Karpas-422 (cell line): ENCODE measurements at regions not wholly inside any gene's neighbourhood (a gene's known extent, or its start where the extent isn't known, plus 50 kb on each side); places are given as distances from the start of the nearest gene placed in this dataset.

Source experiments
- DNase-seq: peaks from one replicate; pipeline ENCODE4 v3.0.0-alpha.2; 2015
- H2AFZ ChIP-seq: fragments of 200-600 bp; sonication (generic); 2 replicates; pipeline ENCODE4 v1.6.1; 2014; ENCODE audit warnings: antibody characterized with exemption, low read length, mixed read lengths
- H3K27ac ChIP-seq: fragments of 200-600 bp; sonication (generic); 2 replicates; pipeline ENCODE4 v1.5.1; 2014; ENCODE audit warnings: mild to moderate bottlenecking, low read length, moderate library complexity
- H3K27me3 ChIP-seq: fragments of 200-600 bp; sonication (generic); 2 replicates; pipeline ENCODE4 v1.6.1; 2014; ENCODE audit warnings: low read length, mixed read lengths
- H3K36me3 ChIP-seq: fragments of 200-600 bp; sonication (generic); 2 replicates; pipeline ENCODE4 v1.6.1; 2014; ENCODE audit warnings: low read length, mixed read lengths; ENCODE audit not compliant: insufficient read depth
- H3K4me1 ChIP-seq: fragments of 200-600 bp; sonication (generic); 2 replicates; pipeline ENCODE4 v1.6.1; 2014; ENCODE audit warnings: mild to moderate bottlenecking, low read length, mixed read lengths
- H3K4me2 ChIP-seq: fragments of 200-600 bp; sonication (generic); 2 replicates; pipeline ENCODE4 v1.6.1; 2014; ENCODE audit warnings: low read length, low read depth, mild to moderate bottlenecking; ENCODE audit not compliant: poor library complexity, severe bottlenecking
- H3K4me3 ChIP-seq: fragments of 200-600 bp; sonication (generic); 2 replicates; pipeline ENCODE4 v1.5.1; 2014; ENCODE audit warnings: mild to moderate bottlenecking, antibody characterized with exemption, low read length, mixed read lengths
- H3K79me2 ChIP-seq: fragments of 200-600 bp; sonication (generic); 2 replicates; pipeline ENCODE4 v1.6.1; 2014; ENCODE audit warnings: mild to moderate bottlenecking, low read length, mixed read lengths
- H3K9ac ChIP-seq: fragments of 200-600 bp; sonication (generic); 2 replicates; pipeline ENCODE4 v1.6.0; 2014; ENCODE audit warnings: low read length
- H3K9me2 ChIP-seq: fragments of 200-600 bp; sonication (generic), shearing (Covaris generic); replicated peaks from 2 replicates; pipeline ENCODE4 v1.6.0; 2014; ENCODE audit warnings: mild to moderate bottlenecking, low read length, moderate library complexity; ENCODE audit not compliant: insufficient read depth
- H3K9me3 ChIP-seq: fragments of 300-700, 200-600 bp; sonication (generic); 2 replicates; pipeline ENCODE4 v1.6.1; 2014; ENCODE audit warnings: low read length, mixed read lengths
- H4K20me1 ChIP-seq: fragments of 200-600 bp; sonication (generic); 2 replicates; pipeline ENCODE4 v1.6.1; 2014; ENCODE audit warnings: mild to moderate bottlenecking, antibody characterized with exemption, low read length, low read depth; ENCODE audit not compliant: insufficient read depth

DNA sequence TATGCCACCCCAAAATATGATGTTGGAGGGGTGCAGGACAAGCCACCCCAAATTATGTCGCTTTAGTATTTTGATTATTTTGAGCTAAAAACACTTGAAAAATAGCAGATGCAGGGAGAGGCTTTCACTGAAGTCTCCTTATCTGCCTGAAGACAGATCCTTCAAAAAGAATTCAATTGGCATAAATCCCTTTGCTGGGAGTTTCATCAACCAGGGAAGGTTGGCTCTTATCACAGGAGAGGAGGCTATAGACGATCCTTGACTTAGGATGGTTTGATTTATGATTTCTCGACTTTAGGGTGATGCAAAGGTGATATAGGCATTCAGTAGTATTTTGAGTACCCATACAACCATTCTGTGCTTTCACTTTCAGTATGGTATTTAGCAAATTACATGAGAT is 97.8 kb upstream of the CAMK1G start:
- no peak overlapping the region for H3K9ac ChIP-seq
- DNase-seq, result no peak
- H3K9me3 ChIP-seq, result no peaks in the 10 kb centered on the region
- no peaks in the 10 kb centered on the region for H3K36me3 ChIP-seq
- no peak overlapping the region for H3K4me2 ChIP-seq
- no peaks in the 10 kb centered on the region for H3K9me2 ChIP-seq
- H3K27ac ChIP-seq, result no peak overlapping the region
- no peak overlapping the region for H2AFZ ChIP-seq
- no peaks in the 10 kb centered on the region for H3K27me3 ChIP-seq
- no peaks in the 10 kb centered on the region for H3K79me2 ChIP-seq
- no peak overlapping the region for H3K4me3 ChIP-seq
- H4K20me1 ChIP-seq, result no peaks in the 10 kb centered on the region
- H3K4me1 ChIP-seq, result no peaks in the 10 kb centered on the region

DNA sequence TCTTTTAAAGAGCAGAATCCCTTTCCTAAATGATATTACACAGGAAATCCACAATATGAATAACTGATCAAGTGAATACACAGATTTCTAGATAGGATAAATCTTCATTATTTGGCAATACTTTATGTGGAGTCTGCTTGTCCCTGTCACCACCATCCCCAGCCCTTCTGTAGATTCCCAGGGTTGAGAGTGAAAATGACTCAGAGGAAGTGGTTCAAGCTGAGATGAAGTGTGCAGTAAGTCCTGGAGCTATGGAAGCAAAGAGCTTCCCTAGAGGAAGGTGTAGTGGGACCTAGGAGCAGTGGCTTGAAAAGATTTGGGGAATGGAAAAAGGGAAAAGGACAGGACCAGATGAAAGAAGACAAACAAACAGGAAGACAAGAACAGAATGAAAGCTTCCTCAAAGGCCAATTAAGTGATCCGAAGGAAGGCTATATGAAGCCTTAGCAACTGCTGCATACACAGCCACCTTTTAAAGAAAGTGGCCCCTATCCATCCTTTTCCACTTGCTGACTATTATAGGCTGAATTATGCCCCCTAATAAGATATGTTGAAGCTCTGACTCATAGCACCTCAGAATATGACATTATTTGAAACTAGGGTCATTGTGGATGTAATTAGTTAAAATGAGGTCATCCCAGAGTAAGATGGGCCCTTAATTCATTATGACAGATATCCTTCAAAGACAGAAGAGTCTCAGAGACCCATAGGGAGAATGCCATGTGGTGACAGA is 96.5 kb upstream of the CAMK1G start:
- H3K79me2 ChIP-seq, result no peaks in the 10 kb centered on the region
- no peak overlapping the region for H2AFZ ChIP-seq
- H3K4me2 ChIP-seq, result no peak overlapping the region
- no peaks in the 10 kb centered on the region for H4K20me1 ChIP-seq
- no peaks in the 10 kb centered on the region for H3K36me3 ChIP-seq
- no peak for DNase-seq
- no peak overlapping the region for H3K27ac ChIP-seq
- H3K27me3 ChIP-seq, result no peaks in the 10 kb centered on the region
- no peaks in the 10 kb centered on the region for H3K4me1 ChIP-seq
- no peaks in the 10 kb centered on the region for H3K9me2 ChIP-seq
- H3K9me3 ChIP-seq, result no peaks in the 10 kb centered on the region
- H3K4me3 ChIP-seq, result no peak overlapping the region
- H3K9ac ChIP-seq, result no peak overlapping the region

DNA sequence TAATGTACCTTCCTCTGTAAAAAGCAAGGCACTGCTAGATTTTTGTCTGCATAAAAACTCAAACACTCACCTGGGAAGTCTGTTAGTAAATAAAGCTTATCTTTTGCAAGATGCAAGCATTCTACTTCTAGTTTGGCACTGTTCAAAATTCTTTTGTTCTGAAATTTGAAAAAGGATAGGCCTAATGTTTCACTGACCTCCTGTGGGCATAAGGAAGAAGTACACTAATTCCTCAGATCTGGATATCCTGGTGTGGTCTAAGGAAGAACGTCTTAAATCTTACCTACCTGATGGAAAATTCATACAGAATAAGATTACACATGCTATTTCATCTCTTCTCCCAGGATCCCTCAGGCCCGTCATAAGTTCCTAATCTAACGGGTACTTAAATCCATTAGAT is 93.5 kb upstream of the CAMK1G start:
- Histone ChIP-seq H2AFZ (no peak overlapping the region), H3K9me3 (no peaks in the 10 kb centered on the region), H3K79me2 (no peaks in the 10 kb centered on the region), H3K9ac (no peak overlapping the region), H3K9me2 (no peaks in the 10 kb centered on the region), H3K4me3 (no peak overlapping the region), H3K4me2 (no peak overlapping the region), H3K36me3 (no peaks in the 10 kb centered on the region), H3K4me1 (no peaks in the 10 kb centered on the region), H3K27me3 (no peaks in the 10 kb centered on the region), H3K27ac (no peak overlapping the region), H4K20me1 (no peaks in the 10 kb centered on the region)
- no peak for DNase-seq

DNA sequence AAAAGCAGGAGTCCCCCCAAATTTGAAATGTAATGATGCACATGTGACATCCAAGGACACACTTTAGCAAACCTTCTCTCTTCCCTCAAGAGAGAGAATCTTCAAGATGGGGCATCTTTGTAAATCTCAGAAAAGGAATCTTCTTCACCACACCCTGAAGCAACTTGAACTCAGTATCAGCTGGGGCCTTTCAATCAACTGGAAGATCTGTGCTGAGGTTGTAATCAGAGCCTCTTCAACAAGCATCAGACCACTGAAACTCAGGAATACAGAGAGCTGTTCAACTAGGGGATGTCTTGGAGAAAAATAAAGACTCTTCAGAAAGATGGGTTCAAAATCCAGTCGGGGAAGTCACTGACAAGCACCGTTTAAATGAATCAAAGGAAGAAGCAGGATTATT is 92.5 kb upstream of the CAMK1G start:
- no peaks in the 10 kb centered on the region for H3K79me2 ChIP-seq
- no peaks in the 10 kb centered on the region for H4K20me1 ChIP-seq
- H3K4me2 ChIP-seq, result no peak overlapping the region
- no peaks in the 10 kb centered on the region for H3K9me3 ChIP-seq
- no peak overlapping the region for H3K27ac ChIP-seq
- H2AFZ ChIP-seq, result no peak overlapping the region
- H3K27me3 ChIP-seq, result no peaks in the 10 kb centered on the region
- DNase-seq, result no peak
- no peaks in the 10 kb centered on the region for H3K36me3 ChIP-seq
- H3K4me3 ChIP-seq, result no peak overlapping the region
- H3K4me1 ChIP-seq, result no peaks in the 10 kb centered on the region
- H3K9ac ChIP-seq, result no peak overlapping the region
- H3K9me2 ChIP-seq, result no peaks in the 10 kb centered on the region

DNA sequence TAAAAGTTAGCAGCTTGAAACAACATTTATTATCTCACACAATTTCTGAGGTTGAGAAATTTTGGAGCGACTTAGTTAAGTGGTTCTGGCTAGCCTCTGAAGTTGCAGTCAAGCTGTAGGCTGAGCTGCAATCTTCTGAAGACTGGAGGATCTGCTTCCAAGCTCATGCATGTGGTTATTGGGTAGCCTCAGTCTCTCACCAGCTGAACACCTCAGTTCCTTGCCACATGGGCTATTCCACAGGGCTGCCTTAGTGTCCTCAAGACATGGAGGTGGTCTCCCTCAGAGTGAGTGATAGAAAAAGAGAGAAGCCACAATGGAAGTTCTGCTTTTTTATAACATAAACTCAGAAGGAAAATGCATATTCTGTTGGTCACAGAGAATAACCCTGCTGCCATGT is 92.0 kb upstream of the CAMK1G start:
- Histone ChIP-seq H4K20me1 (no peaks in the 10 kb centered on the region), H3K4me3 (no peak overlapping the region), H3K9ac (no peak overlapping the region), H3K27me3 (no peaks in the 10 kb centered on the region), H3K4me2 (no peak overlapping the region), H3K4me1 (no peaks in the 10 kb centered on the region), H3K36me3 (no peaks in the 10 kb centered on the region), H3K9me3 (no peaks in the 10 kb centered on the region), H3K27ac (no peak overlapping the region), H3K79me2 (no peaks in the 10 kb centered on the region), H3K9me2 (no peaks in the 10 kb centered on the region), H2AFZ (no peak overlapping the region)
- DNase-seq, result no peak

DNA sequence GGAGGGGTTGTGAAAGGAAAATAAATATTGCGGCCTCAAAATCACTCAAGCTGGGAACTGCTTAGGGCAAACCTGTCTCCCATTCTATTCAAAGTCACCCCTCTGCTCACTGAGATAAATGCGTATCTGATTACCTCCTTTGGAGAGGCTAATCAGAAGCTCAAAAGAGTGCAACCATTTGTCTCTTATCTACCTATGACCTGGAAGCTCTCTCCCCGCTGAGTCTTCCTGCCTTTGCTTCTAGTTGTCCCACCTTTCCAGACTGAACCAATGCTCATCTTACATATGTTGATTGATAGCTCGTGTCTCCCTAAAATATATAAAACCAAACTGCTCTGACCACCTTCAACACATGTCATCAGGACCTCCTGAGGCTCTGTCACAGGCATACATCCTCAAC is 91.6 kb upstream of the CAMK1G start:
- no peak for DNase-seq
- Histone ChIP-seq H3K27ac (no peak overlapping the region), H3K4me3 (no peak overlapping the region), H3K79me2 (no peaks in the 10 kb centered on the region), H3K27me3 (no peaks in the 10 kb centered on the region), H3K9me2 (no peaks in the 10 kb centered on the region), H3K9ac (no peak overlapping the region), H3K36me3 (no peaks in the 10 kb centered on the region), H4K20me1 (no peaks in the 10 kb centered on the region), H2AFZ (no peak overlapping the region), H3K4me1 (no peaks in the 10 kb centered on the region), H3K9me3 (no peaks in the 10 kb centered on the region), H3K4me2 (no peak overlapping the region)

DNA sequence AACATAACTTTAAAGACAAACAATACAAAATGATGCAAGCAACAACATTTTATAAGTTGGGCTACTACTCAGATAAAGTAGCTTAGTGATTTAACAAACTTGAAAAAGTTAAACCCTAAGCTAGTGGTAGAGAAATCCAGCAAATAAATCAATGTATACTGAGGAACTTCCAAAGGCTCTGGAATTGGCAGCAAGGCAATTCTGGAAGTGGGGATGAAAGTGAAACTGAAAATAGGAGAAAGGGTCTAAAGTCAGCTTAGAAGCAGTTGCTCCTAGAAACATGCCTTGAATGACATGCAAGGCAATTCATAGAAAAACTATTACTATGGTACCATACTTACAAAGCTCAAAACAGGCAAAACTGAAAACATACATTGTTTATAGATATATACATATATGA is 90.0 kb upstream of the CAMK1G start:
- Histone ChIP-seq H3K4me1 (no peaks in the 10 kb centered on the region), H3K36me3 (no peaks in the 10 kb centered on the region)

GRCh38 chr1:209497729-209498128 is 85.8 kb upstream of the CAMK1G start:
- H3K4me1 ChIP-seq, result no peaks in the 10 kb centered on the region
- no peaks in the 10 kb centered on the region for H4K20me1 ChIP-seq
- H3K4me2 ChIP-seq, result no peak overlapping the region
- H3K36me3 ChIP-seq, result no peaks in the 10 kb centered on the region
- no peak overlapping the region for H2AFZ ChIP-seq
- H3K9ac ChIP-seq, result no peak overlapping the region
- no peak overlapping the region for H3K4me3 ChIP-seq
- peaks cover 10% of the 10 kb centered on the region for H3K9me3 ChIP-seq
- no peak for DNase-seq
- no peaks in the 10 kb centered on the region for H3K9me2 ChIP-seq
- H3K79me2 ChIP-seq, result no peaks in the 10 kb centered on the region
- peaks cover 3% of the 10 kb centered on the region; the same call in 1 of the 2 replicates for H3K27me3 ChIP-seq
- no peak overlapping the region for H3K27ac ChIP-seq

More for the DNA sequence above, 90.0 kb upstream of the CAMK1G start:
- Histone ChIP-seq H3K27ac (no peak overlapping the region), H3K4me3 (no peak overlapping the region), H3K4me2 (no peak overlapping the region), H2AFZ (no peak overlapping the region), H3K9ac (no peak overlapping the region), H3K9me3 (no peaks in the 10 kb centered on the region), H3K27me3 (no peaks in the 10 kb centered on the region), H3K9me2 (no peaks in the 10 kb centered on the region), H3K79me2 (no peaks in the 10 kb centered on the region), H4K20me1 (no peaks in the 10 kb centered on the region)
- DNase-seq, result no peak
